NB4 (cell line): ENCODE measurements at regions not wholly inside any gene's neighbourhood (a gene's known extent, or its start where the extent isn't known, plus 50 kb on each side); places are given as distances from the start of the nearest gene placed in this dataset.

Experiments
- DNase-seq: peaks from one replicate; pipeline ENCODE4 v3.0.0; 2010; ENCODE audit warnings: low read depth
- H3K4me3 ChIP-seq: one replicate; pipeline ENCODE4 v1.5.1; 2011; ENCODE audit warnings: mild to moderate bottlenecking, low read depth, low read length, moderate library complexity
- MYC ChIP-seq: IDR thresholded peaks from 2 replicates; pipeline ENCODE4 v1.6.1; 2011; ENCODE audit warnings: low read depth, low read length
- POLR2A ChIP-seq: IDR thresholded peaks from 2 replicates; pipeline ENCODE4 v1.6.1; 2011; ENCODE audit warnings: mild to moderate bottlenecking; ENCODE audit not compliant: insufficient read length; ENCODE audit errors: extremely low read depth
- TF ChIP-seq, protein P1 (sequence below): IDR thresholded peaks from one replicate; pipeline ENCODE4 v1.5.1; 2012; ENCODE audit warnings: low read depth, low read length
- TF ChIP-seq, protein P2 (sequence below): IDR thresholded peaks from 2 replicates; pipeline ENCODE4 v1.6.1; 2011; ENCODE audit warnings: low read depth, low read length

GRCh38 chr12:93016752-93017350, 87.8 kb upstream of the EEA1 start:
- TF ChIP-seq, protein P1, sequence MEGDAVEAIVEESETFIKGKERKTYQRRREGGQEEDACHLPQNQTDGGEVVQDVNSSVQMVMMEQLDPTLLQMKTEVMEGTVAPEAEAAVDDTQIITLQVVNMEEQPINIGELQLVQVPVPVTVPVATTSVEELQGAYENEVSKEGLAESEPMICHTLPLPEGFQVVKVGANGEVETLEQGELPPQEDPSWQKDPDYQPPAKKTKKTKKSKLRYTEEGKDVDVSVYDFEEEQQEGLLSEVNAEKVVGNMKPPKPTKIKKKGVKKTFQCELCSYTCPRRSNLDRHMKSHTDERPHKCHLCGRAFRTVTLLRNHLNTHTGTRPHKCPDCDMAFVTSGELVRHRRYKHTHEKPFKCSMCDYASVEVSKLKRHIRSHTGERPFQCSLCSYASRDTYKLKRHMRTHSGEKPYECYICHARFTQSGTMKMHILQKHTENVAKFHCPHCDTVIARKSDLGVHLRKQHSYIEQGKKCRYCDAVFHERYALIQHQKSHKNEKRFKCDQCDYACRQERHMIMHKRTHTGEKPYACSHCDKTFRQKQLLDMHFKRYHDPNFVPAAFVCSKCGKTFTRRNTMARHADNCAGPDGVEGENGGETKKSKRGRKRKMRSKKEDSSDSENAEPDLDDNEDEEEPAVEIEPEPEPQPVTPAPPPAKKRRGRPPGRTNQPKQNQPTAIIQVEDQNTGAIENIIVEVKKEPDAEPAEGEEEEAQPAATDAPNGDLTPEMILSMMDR: no peak
- no peak for TF ChIP-seq MYC
- TF ChIP-seq, protein P2, sequence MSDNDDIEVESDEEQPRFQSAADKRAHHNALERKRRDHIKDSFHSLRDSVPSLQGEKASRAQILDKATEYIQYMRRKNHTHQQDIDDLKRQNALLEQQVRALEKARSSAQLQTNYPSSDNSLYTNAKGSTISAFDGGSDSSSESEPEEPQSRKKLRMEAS: no peak
- no peak for TF ChIP-seq POLR2A
- DNase-seq: no peak
- H3K4me3 ChIP-seq: no peak overlapping the region

DNA sequence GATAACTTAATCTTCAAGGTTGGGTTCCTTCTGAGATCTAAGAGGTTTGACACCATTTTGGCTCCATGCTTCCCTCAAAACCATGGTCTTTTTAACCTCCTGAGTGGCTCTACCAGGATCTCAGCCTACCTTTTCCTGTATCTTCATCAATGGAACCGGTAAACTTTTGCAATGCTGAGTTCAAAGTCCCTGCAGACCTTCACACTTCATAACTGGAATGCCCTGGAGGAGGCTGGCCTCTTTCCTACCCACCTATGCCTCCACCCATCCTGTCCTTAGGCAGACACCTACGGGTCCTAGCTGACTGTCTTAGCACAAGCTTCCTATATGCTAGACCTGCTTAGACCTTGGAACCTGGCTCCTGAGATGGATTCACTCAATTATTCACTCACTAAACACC, 89.5 kb upstream of the EEA1 start:
- no peak for DNase-seq
- no peak overlapping the region for H3K4me3 ChIP-seq
- TF ChIP-seq MYC (no peak), POLR2A (no peak)
- TF ChIP-seq, protein P2: no peak
- TF ChIP-seq, protein P1: no peak

DNA sequence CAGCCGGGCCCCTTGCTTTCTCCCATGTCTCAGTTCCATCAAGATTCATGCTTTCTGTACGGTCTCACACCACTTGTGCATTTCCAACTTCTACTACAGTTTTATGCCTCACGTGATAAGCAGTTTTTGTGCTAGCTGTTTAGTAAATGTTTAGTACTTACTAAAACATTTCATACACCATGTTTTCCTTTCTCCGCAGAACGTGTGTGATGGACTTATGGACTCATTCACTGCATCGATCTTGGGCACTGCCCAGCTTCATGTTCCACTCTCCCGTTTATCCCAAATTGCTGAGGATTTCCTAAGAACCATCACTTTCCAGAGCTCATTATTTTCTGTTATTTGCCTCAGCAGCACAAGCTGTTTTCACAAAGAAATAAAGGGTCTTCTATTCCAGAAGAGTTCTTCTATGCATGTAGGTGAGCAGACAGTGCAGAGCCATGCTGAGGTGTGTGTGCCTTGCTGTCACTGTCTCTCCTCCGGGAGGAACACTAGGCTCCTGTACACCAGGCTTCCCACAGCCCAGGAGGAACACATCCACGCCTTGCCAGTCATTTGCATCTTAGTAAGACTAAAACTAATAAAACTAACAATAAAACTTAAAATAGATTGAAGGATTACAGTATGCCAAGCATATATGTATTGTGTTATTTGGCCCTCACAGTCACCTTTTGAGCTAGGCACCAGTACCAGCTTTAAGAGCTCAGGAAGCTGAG, 90.3 kb upstream of the EEA1 start:
- no peak overlapping the region for H3K4me3 ChIP-seq
- no peak for DNase-seq
- TF ChIP-seq POLR2A (no peak), MYC (no peak)
- TF ChIP-seq, protein P1: no peak
- TF ChIP-seq, protein P2: no peak

DNA sequence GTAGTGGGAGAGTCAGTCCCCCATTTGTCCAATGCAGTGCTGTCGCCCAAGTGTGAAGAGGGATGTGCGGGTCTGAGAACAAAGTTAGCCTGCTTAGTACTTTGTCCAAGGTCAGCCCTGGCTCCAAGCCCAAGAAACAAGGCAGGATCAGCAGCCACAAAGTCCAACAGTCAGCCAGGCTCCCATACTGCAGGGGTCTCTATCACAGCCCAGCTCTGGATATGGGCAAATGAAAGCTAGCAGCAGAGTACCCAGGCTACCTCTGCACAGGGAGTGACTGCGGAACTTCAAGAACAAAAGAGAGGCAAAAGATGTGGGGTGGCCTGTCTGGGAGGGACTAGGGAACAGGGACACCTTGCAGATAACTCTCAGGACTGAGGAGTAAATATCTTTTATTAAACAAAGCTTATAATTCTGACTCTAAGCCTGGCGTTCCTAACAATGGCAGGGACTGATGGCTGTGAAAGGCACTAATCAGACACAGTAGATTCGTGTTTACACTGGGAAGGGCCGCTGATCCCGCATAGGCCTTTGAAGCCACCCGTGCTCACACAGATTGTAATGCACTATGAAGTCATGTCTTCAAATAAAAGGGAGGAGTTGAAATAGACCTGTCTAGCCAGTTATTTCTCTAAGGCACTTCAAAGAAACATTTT, 91.0 kb upstream of the EEA1 start:
- TF ChIP-seq, protein P2: no peak
- H3K4me3 ChIP-seq: no peak overlapping the region
- no peak for DNase-seq

GRCh38 chr12:93020631-93021597, 91.8 kb upstream of the EEA1 start:
- no peak overlapping the region for H3K4me3 ChIP-seq
- no peak for TF ChIP-seq MYC
- TF ChIP-seq, protein P2: no peak
- TF ChIP-seq POLR2A: no peak
- TF ChIP-seq, protein P1: no peak
- no peak for DNase-seq
